Urinary bladder (tissue), 4 donors: ENCODE measurements at regions not wholly inside any gene's neighbourhood (a gene's known extent, or its start where the extent isn't known, plus 50 kb on each side); places are given as distances from the start of the nearest gene placed in this dataset. TPM values are rescaled to one million over a fixed set of nuclear protein-coding genes. Genes with fewer than 3 reads are reported as not detected.

ENCODE experiments used
- DNase-seq: peaks from one replicate; pipeline ENCODE4 v3.0.0-alpha.2; 2015; ENCODE audit errors: extremely low spot score
- H3K27ac ChIP-seq: one replicate; pipeline ENCODE4 v1.5.1; 2013; ENCODE audit warnings: low read depth, mild to moderate bottlenecking, moderate library complexity
- H3K36me3 ChIP-seq: one replicate; pipeline ENCODE4 v1.6.1; 2013; ENCODE audit warnings: mild to moderate bottlenecking, moderate library complexity; ENCODE audit not compliant: insufficient read depth
- H3K4me1 ChIP-seq: one replicate; pipeline ENCODE4 v1.6.1; 2013; ENCODE audit warnings: mild to moderate bottlenecking, moderate library complexity; ENCODE audit not compliant: insufficient read depth
- H3K4me3 ChIP-seq: one replicate; pipeline ENCODE4 v1.5.1; 2013; ENCODE audit warnings: low read depth, low read length
- whole genome bisulfite sequencing: extraction: QIAGEN DNeasy Blood & Tissue Kit; methylation state at CpG from one replicate; pipeline ENCODE4 v1.1.7; 2013; 5-methylcytosine and 5-hydroxymethylcytosine counted together
- small RNA-seq: library from RNA; depleted of rRNA; stranded (forward); fragments of <200 nt; gene quantifications from one replicate; pipeline ENCODE3, GENCODE V24; 2014
- donor health status: healthy with polysubstance abuse.
- donor health status: healthy.

GRCh38 chr4:14924076-14924811, 78.0 kb upstream of the CPEB2 start:
- Histone ChIP-seq H3K4me1 (no peaks in the 10 kb centered on the region), H3K4me3 (no peak overlapping the region), H3K36me3 (no peaks in the 10 kb centered on the region), H3K27ac (no peak overlapping the region)
- 80% methylated on average over 3 of the region's 3 CpGs for WGBS
- DNase-seq: no peak

GRCh38 chr4:14924812-14925344, 77.4 kb upstream of the CPEB2 start:
- no peaks in the 10 kb centered on the region for H3K36me3 ChIP-seq
- H3K4me3 ChIP-seq: no peak overlapping the region
- no peak overlapping the region for H3K27ac ChIP-seq
- no peak for DNase-seq
- no peaks in the 10 kb centered on the region for H3K4me1 ChIP-seq
- 88% methylated on average over 3 of the region's 3 CpGs for WGBS

DNA sequence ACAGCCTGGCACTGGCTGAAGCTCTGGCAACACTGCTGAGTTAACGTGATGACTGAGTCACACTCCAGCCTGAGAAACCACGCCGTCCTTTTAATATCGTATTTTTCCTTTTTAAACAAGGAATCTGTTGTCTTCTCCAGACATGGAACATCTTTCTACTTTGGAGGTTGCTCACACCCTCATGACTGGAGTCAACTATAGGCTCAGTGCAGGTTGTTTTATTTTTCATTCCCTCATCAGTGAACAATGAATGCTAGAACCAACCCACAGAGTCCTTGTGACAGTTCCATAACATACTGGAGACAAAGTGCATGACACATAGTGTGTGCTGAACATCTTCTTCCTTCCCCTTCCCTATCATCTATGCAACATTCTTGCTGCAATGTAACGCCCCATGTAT, 76.8 kb upstream of the CPEB2 start:
- WGBS: 83% methylated on average over 5 of the region's 5 CpGs
- Histone ChIP-seq H3K36me3 (no peaks in the 10 kb centered on the region), H3K4me1 (no peaks in the 10 kb centered on the region), H3K27ac (no peak overlapping the region), H3K4me3 (no peak overlapping the region)
- no peak for DNase-seq

GRCh38 chr4:14926368-14926767, 75.9 kb upstream of the CPEB2 start:
- H3K36me3 ChIP-seq: no peaks in the 10 kb centered on the region
- H3K27ac ChIP-seq: no peak overlapping the region
- H3K4me3 ChIP-seq: no peak overlapping the region
- no peak for DNase-seq
- no peaks in the 10 kb centered on the region for H3K4me1 ChIP-seq
- WGBS: 45% methylated on average over 2 of the region's 2 CpGs

DNA sequence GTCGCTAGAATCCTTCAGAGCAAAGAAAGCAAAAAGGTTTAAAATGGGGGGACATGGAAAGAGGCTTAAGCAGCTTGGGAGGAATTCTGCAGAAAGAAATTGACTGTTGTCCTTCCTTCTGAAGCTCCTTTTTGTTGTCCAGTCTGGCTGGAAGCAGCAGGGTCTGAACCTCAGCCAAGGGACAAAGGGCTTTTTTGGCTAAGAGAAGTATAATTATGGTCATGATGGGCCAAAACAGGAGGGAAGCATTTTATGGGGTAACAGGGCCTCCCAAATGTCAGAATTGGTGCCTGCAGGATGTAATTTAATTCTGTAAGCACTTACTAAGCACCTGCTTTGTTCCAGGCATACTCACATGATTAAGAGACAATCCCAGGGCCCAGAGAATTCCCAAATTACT, 74.2 kb upstream of the CPEB2 start:
- DNase-seq: no peak
- no peaks in the 10 kb centered on the region for H3K4me1 ChIP-seq
- WGBS: 85% methylated on average over 1 of the region's 1 CpG
- no peaks in the 10 kb centered on the region for H3K36me3 ChIP-seq
- H3K4me3 ChIP-seq: no peak overlapping the region
- H3K27ac ChIP-seq: no peak overlapping the region

- 99% methylated on average over 1 of the region's 1 CpG for WGBS
- Histone ChIP-seq H3K4me1 (no peaks in the 10 kb centered on the region), H3K36me3 (no peaks in the 10 kb centered on the region), H3K4me3 (no peak overlapping the region), H3K27ac (no peak overlapping the region)
- DNase-seq: no peak
These were observed 72.6 kb upstream of the CPEB2 start for GRCh38 chr4:14929669-14930068.

- no peaks in the 10 kb centered on the region for H3K4me1 ChIP-seq
- no peak for DNase-seq
- no peak overlapping the region for H3K4me3 ChIP-seq
- H3K27ac ChIP-seq: no peak overlapping the region
- 80% methylated on average over 9 of the region's 9 CpGs for WGBS
- H3K36me3 ChIP-seq: no peaks in the 10 kb centered on the region
These were observed 67.4 kb upstream of the CPEB2 start for GRCh38 chr4:14934704-14935390.

DNA sequence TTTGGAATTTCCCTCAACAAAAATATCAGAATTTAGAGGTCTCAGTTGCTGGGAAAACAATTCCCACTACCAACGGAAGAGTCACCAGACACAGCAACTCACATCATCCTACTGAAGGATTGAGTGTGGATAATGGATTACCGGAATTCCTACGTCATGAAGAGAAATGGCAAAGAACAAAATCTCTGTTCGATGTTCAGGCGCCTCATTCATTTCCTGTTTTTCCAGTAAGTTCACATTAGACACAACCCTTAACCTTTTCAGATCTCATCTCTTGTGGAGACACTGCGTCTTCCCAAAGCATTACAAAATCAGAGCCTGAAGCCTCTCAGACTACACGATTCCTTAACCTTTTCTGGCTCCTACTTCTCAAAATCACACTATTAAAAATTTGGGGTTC, 58.5 kb upstream of the CPEB2 start:
- Histone ChIP-seq H3K27ac (no peak overlapping the region), H3K4me1 (no peaks in the 10 kb centered on the region), H3K36me3 (no peaks in the 10 kb centered on the region), H3K4me3 (no peak overlapping the region)
- DNase-seq: no peak
- WGBS: 81% methylated on average over 7 of the region's 7 CpGs

GRCh38 chr4:14952352-14952751, 49.9 kb upstream of the CPEB2 start:
- H3K4me3 ChIP-seq: no peak overlapping the region
- H3K4me1 ChIP-seq: no peaks in the 10 kb centered on the region

More at GRCh38 chr4:14952352-14952751, 49.9 kb upstream of the CPEB2 start:
- Histone ChIP-seq H3K36me3 (no peaks in the 10 kb centered on the region), H3K27ac (no peak overlapping the region)
- DNase-seq: no peak

Small RNAs in the stretch of these regions (small RNA-seq; reads per million reads assigned to genes)
- gene RF00092: not detected
